ENCODE measurements at regions not wholly inside any gene's neighbourhood (a gene's known extent, or its start where the extent isn't known, plus 50 kb on each side); places are given as distances from the start of the nearest gene placed in this dataset.

DNA sequence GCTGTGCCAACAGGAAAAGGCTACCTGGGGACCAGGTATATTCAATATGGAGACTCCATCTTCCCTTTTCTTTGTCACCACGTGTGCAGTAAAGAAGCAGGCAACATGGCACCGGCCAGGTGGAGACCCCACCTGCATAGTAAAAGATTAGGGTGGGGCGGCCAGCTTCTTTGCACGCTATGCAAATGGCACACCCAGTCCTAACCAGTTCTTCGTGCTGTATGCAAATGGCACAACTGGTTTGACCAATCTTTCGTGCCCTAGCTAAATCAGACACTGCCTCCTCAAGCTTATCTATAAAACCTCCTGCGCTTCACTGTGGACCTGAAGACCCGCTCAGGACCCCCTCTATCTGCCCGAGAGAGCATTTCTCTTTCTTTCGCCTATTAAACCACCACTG is 88.8 kb upstream of the EZR start:
- no peak overlapping the region for H3K4me3 ChIP-seq (replicated peaks in 1 of 3; ENCODE audit: low read depth in 2 of 3, low read length in 3 of 3)
- WGBS (ENCODE audit: insufficient coverage), result 94% methylated on average over 9 of the region's 10 CpGs
- Mint-ChIP-seq H3K27me3 (ENCODE audit: low read depth in 3 of 3) (peaks cover 0 to 5% (median 4%) of the 10 kb centered on the region in 3 donors), H3K9me3 (peaks cover 15 to 32% (median 26%) of the 10 kb centered on the region in 7 donors), H3K27ac (peak overlapping the region in 1 of 7 donors; percentile 20), H3K4me1 (peaks cover 32% of the 10 kb centered on the region), H3K36me3 (peaks cover 0 to 8% of the 10 kb centered on the region in 2 donors), H3K4me3 (no peak overlapping the region)
- TF ChIP-seq, protein P1, sequence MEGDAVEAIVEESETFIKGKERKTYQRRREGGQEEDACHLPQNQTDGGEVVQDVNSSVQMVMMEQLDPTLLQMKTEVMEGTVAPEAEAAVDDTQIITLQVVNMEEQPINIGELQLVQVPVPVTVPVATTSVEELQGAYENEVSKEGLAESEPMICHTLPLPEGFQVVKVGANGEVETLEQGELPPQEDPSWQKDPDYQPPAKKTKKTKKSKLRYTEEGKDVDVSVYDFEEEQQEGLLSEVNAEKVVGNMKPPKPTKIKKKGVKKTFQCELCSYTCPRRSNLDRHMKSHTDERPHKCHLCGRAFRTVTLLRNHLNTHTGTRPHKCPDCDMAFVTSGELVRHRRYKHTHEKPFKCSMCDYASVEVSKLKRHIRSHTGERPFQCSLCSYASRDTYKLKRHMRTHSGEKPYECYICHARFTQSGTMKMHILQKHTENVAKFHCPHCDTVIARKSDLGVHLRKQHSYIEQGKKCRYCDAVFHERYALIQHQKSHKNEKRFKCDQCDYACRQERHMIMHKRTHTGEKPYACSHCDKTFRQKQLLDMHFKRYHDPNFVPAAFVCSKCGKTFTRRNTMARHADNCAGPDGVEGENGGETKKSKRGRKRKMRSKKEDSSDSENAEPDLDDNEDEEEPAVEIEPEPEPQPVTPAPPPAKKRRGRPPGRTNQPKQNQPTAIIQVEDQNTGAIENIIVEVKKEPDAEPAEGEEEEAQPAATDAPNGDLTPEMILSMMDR (IDR thresholded peaks at IDR 0.05), result no peak
- DNase-seq, result no peak
- no peaks in the 10 kb centered on the region for H3K27me3 ChIP-seq (ENCODE audit: control insufficient read depth in 2 of 2, insufficient read depth in 2 of 2, low read length in 2 of 2)
- peaks cover 15 to 26% of the 10 kb centered on the region in 2 donors for H3K9me3 ChIP-seq (replicated peaks in 1 of 2; ENCODE audit: control insufficient read depth in 1 of 2, insufficient read depth in 1 of 2, low read length in 2 of 2)
- H3K36me3 ChIP-seq (replicated peaks in 1 of 2; ENCODE audit: control insufficient read depth in 1 of 2, insufficient read depth in 2 of 2, low read length in 2 of 2), result no peaks in the 10 kb centered on the region
- no peak overlapping the region for H3K9ac ChIP-seq (ENCODE audit: insufficient read depth, low read length, poor library complexity, severe bottlenecking)
- no peaks in the 10 kb centered on the region for H4K20me1 ChIP-seq (ENCODE audit: insufficient read depth, low read length)
- H3K4me1 ChIP-seq (ENCODE audit: control insufficient read depth in 1 of 2, insufficient read depth in 2 of 2, low read length in 2 of 2), result peaks cover 26 to 31% of the 10 kb centered on the region in 2 donors
- H3K79me2 ChIP-seq (ENCODE audit: insufficient read depth, low read length), result no peaks in the 10 kb centered on the region
- H3K4me2 ChIP-seq (replicated peaks; ENCODE audit: extremely low read depth, low read length, poor library complexity, severe bottlenecking), result no peak overlapping the region
- no peak overlapping the region for H3K27ac ChIP-seq (ENCODE audit: low read depth in 1 of 2, low read length in 2 of 2)
- intact Hi-C loops (cut with micrococcal nuclease), result no loop called here
- no peak overlapping the region for H2AFZ ChIP-seq (ENCODE audit: insufficient read depth, low read depth, low read length, poor library complexity, severe bottlenecking)

DNA sequence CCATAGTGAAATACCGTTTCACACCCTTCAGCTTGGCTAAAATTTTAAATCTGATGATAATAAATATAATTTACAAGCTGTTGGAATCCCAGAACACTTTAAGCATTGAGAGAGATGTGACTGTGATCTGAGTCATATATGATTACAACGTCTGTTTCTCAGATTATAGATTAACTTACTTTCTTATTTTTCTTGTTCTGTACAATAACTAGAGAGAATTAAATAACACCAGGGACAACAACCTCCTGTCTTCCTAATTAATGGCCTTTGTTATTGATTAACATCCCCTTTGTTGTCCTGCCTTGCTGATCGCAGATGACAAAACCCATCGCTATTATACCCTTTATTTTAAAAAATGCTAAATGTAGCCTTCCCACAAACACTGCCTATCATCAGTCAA is 87.8 kb upstream of the EZR start:
- H3K4me1 ChIP-seq (ENCODE audit: control insufficient read depth in 1 of 2, insufficient read depth in 2 of 2, low read length in 2 of 2), result peaks cover 18 to 21% of the 10 kb centered on the region in 2 donors
- Mint-ChIP-seq H3K9me3 (peaks cover 15 to 31% (median 26%) of the 10 kb centered on the region in 7 donors), H3K27me3 (ENCODE audit: low read depth in 3 of 3) (peaks cover 0 to 5% (median 4%) of the 10 kb centered on the region in 3 donors), H3K27ac (no peak overlapping the region), H3K4me3 (no peak overlapping the region), H3K36me3 (peaks cover 0 to 8% of the 10 kb centered on the region in 2 donors), H3K4me1 (peaks cover 23% of the 10 kb centered on the region)
- H3K4me2 ChIP-seq (replicated peaks; ENCODE audit: extremely low read depth, low read length, poor library complexity, severe bottlenecking), result no peak overlapping the region
- no CpG with 5 or more reads among the region's 4 CpGs for WGBS (ENCODE audit: insufficient coverage)
- peaks cover 15 to 26% of the 10 kb centered on the region in 2 donors for H3K9me3 ChIP-seq (replicated peaks in 1 of 2; ENCODE audit: control insufficient read depth in 1 of 2, insufficient read depth in 1 of 2, low read length in 2 of 2)
- no peaks in the 10 kb centered on the region for H4K20me1 ChIP-seq (ENCODE audit: insufficient read depth, low read length)
- no peaks in the 10 kb centered on the region for H3K36me3 ChIP-seq (replicated peaks in 1 of 2; ENCODE audit: control insufficient read depth in 1 of 2, insufficient read depth in 2 of 2, low read length in 2 of 2)
- H3K4me3 ChIP-seq (replicated peaks in 1 of 3; ENCODE audit: low read depth in 2 of 3, low read length in 3 of 3), result no peak overlapping the region
- H2AFZ ChIP-seq (ENCODE audit: insufficient read depth, low read depth, low read length, poor library complexity, severe bottlenecking), result no peak overlapping the region
- no peaks in the 10 kb centered on the region for H3K27me3 ChIP-seq (ENCODE audit: control insufficient read depth in 2 of 2, insufficient read depth in 2 of 2, low read length in 2 of 2)
- intact Hi-C loops (cut with micrococcal nuclease), result no loop called here
- no peak overlapping the region for H3K27ac ChIP-seq (ENCODE audit: low read depth in 1 of 2, low read length in 2 of 2)
- H3K9ac ChIP-seq (ENCODE audit: insufficient read depth, low read length, poor library complexity, severe bottlenecking), result no peak overlapping the region
- TF ChIP-seq, protein P1 (IDR thresholded peaks at IDR 0.05), result no peak
- no peak for DNase-seq
- no peaks in the 10 kb centered on the region for H3K79me2 ChIP-seq (ENCODE audit: insufficient read depth, low read length)

All from CD14-positive monocyte (primary cell).